Keratinocyte (primary cell): ENCODE measurements at regions not wholly inside any gene's neighbourhood (a gene's known extent, or its start where the extent isn't known, plus 50 kb on each side); places are given as distances from the start of the nearest gene placed in this dataset.

ENCODE experiments used
- DNase-seq: peaks from one replicate; pipeline ENCODE4 v3.0.0-alpha.2; 2011; ENCODE audit warnings: low read depth, missing footprints, low spot score
- FAIRE-seq: peaks from 2 replicates; lab custom pipeline; 2011; peaks lifted over from hg19 to GRCh38; lab: Jason Lieb, UNC
- H2AFZ ChIP-seq: 2 replicates; pipeline ENCODE4 v1.6.0; 2012; ENCODE audit warnings: low read length, control low read depth, inconsistent platforms; ENCODE audit not compliant: control insufficient read depth
- H3K27ac ChIP-seq: 2 replicates; pipeline ENCODE4 v1.5.1; 2011; ENCODE audit warnings: low read length; ENCODE audit not compliant: control insufficient read depth, insufficient read depth
- H3K27me3 ChIP-seq: 3 replicates; pipeline ENCODE4 v1.6.0; 2011; ENCODE audit warnings: low read length; ENCODE audit not compliant: control insufficient read depth, insufficient read depth; ENCODE audit errors: extremely low read depth
- H3K36me3 ChIP-seq, 2 experiments: 2 replicates in 1 of 2; 3 replicates in 1 of 2; pipeline ENCODE4 v1.5.1; 2011; ENCODE audit warnings: low read length in 2 of 2, mild to moderate bottlenecking in 1 of 2; ENCODE audit not compliant: control insufficient read depth in 2 of 2, insufficient read depth in 2 of 2; ENCODE audit errors: extremely low read depth in 1 of 2
- H3K4me1 ChIP-seq: 3 replicates; pipeline ENCODE4 v1.5.1; 2011; ENCODE audit warnings: low read length; ENCODE audit not compliant: control insufficient read depth, insufficient read depth; ENCODE audit errors: extremely low read depth
- H3K4me2 ChIP-seq: 3 replicates; pipeline ENCODE4 v1.6.0; 2011; ENCODE audit warnings: low read depth, low read length; ENCODE audit not compliant: control insufficient read depth, insufficient read depth; ENCODE audit errors: extremely low read depth
- H3K4me3 ChIP-seq, 3 experiments: fragments of 200-600 bp in 1 of 3; sonication (generic) in 1 of 3; 2 replicates in 2 of 3; 3 replicates in 1 of 3; pipeline ENCODE4 v1.5.1; 2011 to 2016; ENCODE audit warnings: low read length in 3 of 3, mild to moderate bottlenecking in 3 of 3, control low read depth in 2 of 3, inconsistent platforms in 1 of 3, low read depth in 1 of 3, mixed read lengths in 1 of 3, mixed run types in 1 of 3, moderate library complexity in 1 of 3; ENCODE audit not compliant: control insufficient read depth in 2 of 3, insufficient read depth in 2 of 3; ENCODE audit errors: extremely low read depth in 1 of 3
- H3K79me2 ChIP-seq: 2 replicates; pipeline ENCODE4 v1.6.0; 2012; ENCODE audit warnings: low read length; ENCODE audit not compliant: control insufficient read depth, insufficient read depth
- H3K9ac ChIP-seq: 3 replicates; pipeline ENCODE4 v1.6.0; 2011; ENCODE audit warnings: low read length; ENCODE audit not compliant: control insufficient read depth, insufficient read depth; ENCODE audit errors: extremely low read depth
- H3K9me1 ChIP-seq: 3 replicates; pipeline ENCODE4 v1.6.0; 2011; ENCODE audit warnings: low read length; ENCODE audit not compliant: control insufficient read depth, insufficient read depth; ENCODE audit errors: extremely low read depth
- H3K9me3 ChIP-seq: 2 replicates; pipeline ENCODE4 v1.5.1; 2012; ENCODE audit warnings: low read depth, low read length; ENCODE audit not compliant: control insufficient read depth
- H4K20me1 ChIP-seq: 3 replicates; pipeline ENCODE4 v1.6.0; 2011; ENCODE audit warnings: low read length; ENCODE audit not compliant: control insufficient read depth, insufficient read depth; ENCODE audit errors: extremely low read depth
- EZH2 ChIP-seq: IDR thresholded peaks from one replicate; pipeline ENCODE4 v1.6.1; 2012; ENCODE audit warnings: inconsistent platforms, mild to moderate bottlenecking, low read length, moderate library complexity
- dilution Hi-C: fragments of 300-500 bp; cut with MboI; formaldehyde crosslinking; loops from one replicate; pipeline ENCODE4 v1.7.0; 2020; ENCODE audit warnings: low sequenced_read_pairs; ENCODE audit not compliant: extremely low pct_ligation_motif_present
- TF ChIP-seq, protein P1 (sequence below), 3 experiments: IDR thresholded peaks in 1 of 3; conservative IDR thresholded peaks in 1 of 3; optimal IDR thresholded peaks in 1 of 3; 2 replicates in 2 of 3; 3 replicates in 1 of 3; pipeline versions ENCODE3 to v1.5.1; 2011; ENCODE audit warnings: low read length in 3 of 3, mild to moderate bottlenecking in 3 of 3, moderate library complexity in 2 of 3, control low read depth in 1 of 3, inconsistent platforms in 1 of 3; ENCODE audit not compliant: insufficient read depth in 2 of 3; ENCODE audit errors: extremely low read depth in 1 of 3

DNA sequence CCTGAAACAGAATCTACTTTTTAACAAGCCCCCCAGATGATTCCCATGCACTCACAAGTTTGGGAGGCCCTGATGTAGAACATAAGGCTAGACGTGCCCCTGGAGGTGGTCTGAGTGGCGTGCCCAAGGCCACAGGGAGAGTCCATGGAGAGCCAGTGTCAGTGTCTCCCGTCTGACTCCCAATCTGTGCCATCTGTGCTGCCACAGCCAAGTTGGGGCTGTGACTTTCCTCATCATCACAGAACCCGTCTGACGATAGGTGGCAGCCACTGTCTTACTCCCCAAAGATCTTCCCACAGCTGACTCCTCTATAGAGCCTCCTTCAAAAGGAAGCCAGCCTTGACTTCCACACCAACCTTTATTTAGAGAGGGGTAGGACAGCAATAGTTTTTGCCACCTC lies 470.5 kb downstream of the SOX6 start:
- DNase-seq (no peak), FAIRE-seq (no peak)
- Histone ChIP-seq H3K9me1 (no peaks in the 10 kb centered on the region), H3K36me3 (no peaks in the 10 kb centered on the region), H3K79me2 (no peaks in the 10 kb centered on the region), H3K9me3 (no peaks in the 10 kb centered on the region), H3K4me1 (no peaks in the 10 kb centered on the region), H3K9ac (no peak overlapping the region), H3K4me2 (no peak overlapping the region), H3K4me3 (no peak overlapping the region), H3K27ac (no peak overlapping the region), H3K27me3 (no peaks in the 10 kb centered on the region), H2AFZ (no peak overlapping the region), H4K20me1 (no peaks in the 10 kb centered on the region)
- dilution Hi-C loops: no loop called here
- TF ChIP-seq EZH2: no peak
- TF ChIP-seq, protein P1, sequence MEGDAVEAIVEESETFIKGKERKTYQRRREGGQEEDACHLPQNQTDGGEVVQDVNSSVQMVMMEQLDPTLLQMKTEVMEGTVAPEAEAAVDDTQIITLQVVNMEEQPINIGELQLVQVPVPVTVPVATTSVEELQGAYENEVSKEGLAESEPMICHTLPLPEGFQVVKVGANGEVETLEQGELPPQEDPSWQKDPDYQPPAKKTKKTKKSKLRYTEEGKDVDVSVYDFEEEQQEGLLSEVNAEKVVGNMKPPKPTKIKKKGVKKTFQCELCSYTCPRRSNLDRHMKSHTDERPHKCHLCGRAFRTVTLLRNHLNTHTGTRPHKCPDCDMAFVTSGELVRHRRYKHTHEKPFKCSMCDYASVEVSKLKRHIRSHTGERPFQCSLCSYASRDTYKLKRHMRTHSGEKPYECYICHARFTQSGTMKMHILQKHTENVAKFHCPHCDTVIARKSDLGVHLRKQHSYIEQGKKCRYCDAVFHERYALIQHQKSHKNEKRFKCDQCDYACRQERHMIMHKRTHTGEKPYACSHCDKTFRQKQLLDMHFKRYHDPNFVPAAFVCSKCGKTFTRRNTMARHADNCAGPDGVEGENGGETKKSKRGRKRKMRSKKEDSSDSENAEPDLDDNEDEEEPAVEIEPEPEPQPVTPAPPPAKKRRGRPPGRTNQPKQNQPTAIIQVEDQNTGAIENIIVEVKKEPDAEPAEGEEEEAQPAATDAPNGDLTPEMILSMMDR (optimal IDR thresholded peaks at IDR 0.05 in 1 of 3, IDR thresholded peaks at IDR 0.05 in 1 of 3, conservative IDR thresholded peaks at IDR 0.05 in 1 of 3; ENCODE audit: extremely low read depth in 1 of 3, insufficient read depth in 2 of 3, low read length in 3 of 3): peak in 2 of 3 experiments; percentile 5 to 24

DNA sequence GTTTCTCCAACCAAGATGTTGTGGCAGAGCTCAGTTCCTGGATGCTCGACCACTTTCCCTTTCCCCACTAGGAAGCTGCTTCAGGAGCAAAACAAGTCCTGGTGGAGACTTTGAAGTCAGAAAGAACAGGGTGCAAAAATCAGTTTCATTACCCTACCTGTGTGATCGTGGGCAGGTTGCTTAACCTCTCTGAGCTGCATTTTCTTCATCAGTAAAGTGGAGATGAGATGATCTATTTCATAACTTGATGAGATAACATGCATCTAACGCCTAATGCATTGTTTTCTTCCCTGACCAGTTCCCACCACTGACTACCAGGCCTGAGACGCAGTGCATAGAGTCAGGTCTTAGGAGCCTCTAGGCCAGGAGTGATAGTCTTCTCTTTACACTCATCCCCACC lies 470.0 kb downstream of the SOX6 start:
- DNase-seq (no peak), FAIRE-seq (no peak)
- no peaks in the 10 kb centered on the region for H3K9me3 ChIP-seq
- TF ChIP-seq EZH2: no peak
- TF ChIP-seq, protein P1 (optimal IDR thresholded peaks at IDR 0.05 in 1 of 3, IDR thresholded peaks at IDR 0.05 in 1 of 3, conservative IDR thresholded peaks at IDR 0.05 in 1 of 3; ENCODE audit: extremely low read depth in 1 of 3, insufficient read depth in 2 of 3, low read length in 3 of 3): no peak
- H3K27ac ChIP-seq: no peak overlapping the region
- H3K9ac ChIP-seq: no peak overlapping the region
- H3K27me3 ChIP-seq: no peaks in the 10 kb centered on the region
- no peaks in the 10 kb centered on the region for H4K20me1 ChIP-seq
- no peaks in the 10 kb centered on the region for H3K36me3 ChIP-seq
- no peak overlapping the region for H2AFZ ChIP-seq
- H3K9me1 ChIP-seq: no peaks in the 10 kb centered on the region
- no peak overlapping the region for H3K4me3 ChIP-seq
- dilution Hi-C loops: no loop called here
- H3K4me2 ChIP-seq: no peak overlapping the region
- no peaks in the 10 kb centered on the region for H3K79me2 ChIP-seq
- no peaks in the 10 kb centered on the region for H3K4me1 ChIP-seq
